Bone marrow (tissue), 2 donors: ENCODE measurements at regions not wholly inside any gene's neighbourhood (a gene's known extent, or its start where the extent isn't known, plus 50 kb on each side); places are given as distances from the start of the nearest gene placed in this dataset.

Source experiments
- DNase-seq, 2 donors: peaks; one replicate each; lab custom pipeline; 2025; lab: John Stamatoyannopoulos, UW

GRCh38 chr4:156595041-156595440 lies 376.6 kb downstream of the PDGFC start:
- DNase-seq, result no peak

- DNase-seq, result peak in 1 of 2 donors; percentile 48
These were observed 377.0 kb downstream of the PDGFC start for GRCh38 chr4:156594624-156595023.

GRCh38 chr4:156593464-156593863 lies 378.1 kb downstream of the PDGFC start:
- no peak for DNase-seq

GRCh38 chr4:156591679-156592078 lies 379.9 kb downstream of the PDGFC start:
- no peak for DNase-seq

- DNase-seq, result no peak
These were observed 387.5 kb downstream of the PDGFC start for GRCh38 chr4:156584100-156584499.

- DNase-seq, result no peak
These were observed 388.3 kb downstream of the PDGFC start for GRCh38 chr4:156583265-156583664.

- no peak for DNase-seq
These were observed 390.1 kb downstream of the PDGFC start for GRCh38 chr4:156581282-156582063.

- no peak for DNase-seq
These were observed 392.9 kb downstream of the PDGFC start for GRCh38 chr4:156578713-156579112.

- no peak for DNase-seq
These were observed 393.6 kb downstream of the PDGFC start for GRCh38 chr4:156578005-156578404.

- DNase-seq, result no peak
These were observed 394.7 kb downstream of the PDGFC start for GRCh38 chr4:156576946-156577345.

GRCh38 chr4:156575430-156576073 lies 396.0 kb downstream of the PDGFC start:
- no peak for DNase-seq

- DNase-seq, result no peak
These were observed 400.5 kb downstream of the PDGFC start for GRCh38 chr4:156571146-156571545.

GRCh38 chr4:156569535-156569934 lies 402.1 kb downstream of the PDGFC start:
- DNase-seq, result no peak

- no peak for DNase-seq
These were observed 403.1 kb downstream of the PDGFC start for GRCh38 chr4:156568484-156568883.

GRCh38 chr4:156568041-156568440 lies 403.6 kb downstream of the PDGFC start:
- DNase-seq, result no peak

- peak in 1 of 2 donors; percentile 68 for DNase-seq
These were observed 410.9 kb downstream of the PDGFC start for GRCh38 chr4:156560701-156561100.

GRCh38 chr4:156559346-156559745 lies 412.3 kb downstream of the PDGFC start:
- DNase-seq, result no peak

- no peak for DNase-seq
These were observed 413.1 kb downstream of the PDGFC start for GRCh38 chr4:156558373-156559025.

GRCh38 chr4:156557920-156558319 lies 413.7 kb downstream of the PDGFC start:
- no peak for DNase-seq

- DNase-seq, result no peak
These were observed 415.3 kb downstream of the PDGFC start for GRCh38 chr4:156556336-156556735.

GRCh38 chr4:156553659-156554058 lies 417.9 kb downstream of the PDGFC start:
- no peak for DNase-seq

GRCh38 chr4:156547891-156548290 lies 423.7 kb downstream of the PDGFC start:
- no peak for DNase-seq

GRCh38 chr4:156547439-156547838 lies 424.2 kb downstream of the PDGFC start:
- DNase-seq, result peak in 1 of 2 donors; percentile 87
